Fibroblast of skin of left biceps (primary cell): ENCODE measurements at regions not wholly inside any gene's neighbourhood (a gene's known extent, or its start where the extent isn't known, plus 50 kb on each side); places are given as distances from the start of the nearest gene placed in this dataset.

Source experiments
- DNase-seq, 2 experiments: peaks; one replicate each; pipeline ENCODE4 v3.0.0-alpha.2; 2013; ENCODE audit warnings: low read depth in 2 of 2

GRCh38 chr2:80706951-80707350 lies 402.4 kb upstream of the LRRTM1 start:
- no peak for DNase-seq

GRCh38 chr2:80706541-80706940 lies 402.0 kb upstream of the LRRTM1 start:
- DNase-seq: no peak

- DNase-seq: no peak
Observed at GRCh38 chr2:80703532-80703931, 399.0 kb upstream of the LRRTM1 start.

- DNase-seq: no peak
Observed at GRCh38 chr2:80700961-80701360, 396.4 kb upstream of the LRRTM1 start.
